BE2C (cell line): ENCODE measurements at regions not wholly inside any gene's neighbourhood (a gene's known extent, or its start where the extent isn't known, plus 50 kb on each side); places are given as distances from the start of the nearest gene placed in this dataset.

Experiments
- DNase-seq: peaks from one replicate; pipeline ENCODE4 v3.0.0-alpha.2; 2020
- H3K27me3 ChIP-seq: fragments of 250-450 bp; sonication (Bioruptor Pico); 2 replicates; pipeline ENCODE4 v1.5.1; 2020; ENCODE audit warnings: mild to moderate bottlenecking
- H3K36me3 ChIP-seq: fragments of 250-450 bp; sonication (Bioruptor Pico); 2 replicates; pipeline ENCODE4 v1.5.1; 2020; ENCODE audit warnings: mild to moderate bottlenecking
- H3K4me1 ChIP-seq: fragments of 250-450 bp; sonication (Bioruptor Pico); 2 replicates; pipeline ENCODE4 v1.5.1; 2020
- H3K4me3 ChIP-seq: 2 replicates; pipeline ENCODE4 v1.5.1; 2011; ENCODE audit warnings: low read depth, low read length
- H3K9me3 ChIP-seq: fragments of 250-450 bp; sonication (Bioruptor Pico); 2 replicates; pipeline ENCODE4 v1.5.1; 2020
- CTCF ChIP-seq: IDR thresholded peaks from 2 replicates; pipeline ENCODE4 v1.5.1; 2012; ENCODE audit warnings: mild to moderate bottlenecking, low read depth, low read length

- H3K27me3 ChIP-seq = peaks cover 4% of the 10 kb centered on the region
- H3K9me3 ChIP-seq = no peaks in the 10 kb centered on the region
- TF ChIP-seq CTCF = no peak
- H3K4me1 ChIP-seq = no peaks in the 10 kb centered on the region
- no peaks in the 10 kb centered on the region for H3K36me3 ChIP-seq
- no peak for DNase-seq
- H3K4me3 ChIP-seq = no peak overlapping the region
Measured at GRCh38 chr16:86891631-86892030, 313.3 kb downstream of the FOXL1 start.

GRCh38 chr16:86892509-86892908, 314.2 kb downstream of the FOXL1 start:
- Histone ChIP-seq H3K4me1 (no peaks in the 10 kb centered on the region), H3K9me3 (no peaks in the 10 kb centered on the region), H3K27me3 (0 out of 2 replicates have a peak, but pooled peaks cover under 1% of the 10 kb centered on the region), H3K36me3 (no peaks in the 10 kb centered on the region), H3K4me3 (no peak overlapping the region)
- TF ChIP-seq CTCF = no peak
- DNase-seq = no peak

- Histone ChIP-seq H3K36me3 (no peaks in the 10 kb centered on the region), H3K4me1 (no peaks in the 10 kb centered on the region), H3K9me3 (no peaks in the 10 kb centered on the region), H3K27me3 (no peaks in the 10 kb centered on the region), H3K4me3 (no peak overlapping the region)
- DNase-seq = no peak
- no peak for TF ChIP-seq CTCF
Measured at GRCh38 chr16:86893506-86893905, 315.2 kb downstream of the FOXL1 start.

- DNase-seq = no peak
- Histone ChIP-seq H3K36me3 (no peaks in the 10 kb centered on the region), H3K4me1 (no peaks in the 10 kb centered on the region), H3K4me3 (no peak overlapping the region), H3K27me3 (no peaks in the 10 kb centered on the region; the same call in 1 of the 2 replicates), H3K9me3 (no peaks in the 10 kb centered on the region)
- TF ChIP-seq CTCF = no peak
Measured at GRCh38 chr16:86894029-86894567, 315.7 kb downstream of the FOXL1 start.

- Histone ChIP-seq H3K9me3 (no peaks in the 10 kb centered on the region), H3K27me3 (no peaks in the 10 kb centered on the region; the same call in 1 of the 2 replicates), H3K4me3 (no peak overlapping the region), H3K4me1 (no peaks in the 10 kb centered on the region), H3K36me3 (no peaks in the 10 kb centered on the region)
- TF ChIP-seq CTCF = no peak
- DNase-seq = no peak
Measured at GRCh38 chr16:86894925-86895324, 316.6 kb downstream of the FOXL1 start.

GRCh38 chr16:86895606-86896005, 317.3 kb downstream of the FOXL1 start:
- DNase-seq = no peak
- H3K36me3 ChIP-seq = no peaks in the 10 kb centered on the region
- H3K4me1 ChIP-seq = no peaks in the 10 kb centered on the region
- no peak overlapping the region for H3K4me3 ChIP-seq
- no peak for TF ChIP-seq CTCF
- no peaks in the 10 kb centered on the region; the same call in 1 of the 2 replicates for H3K27me3 ChIP-seq
- H3K9me3 ChIP-seq = no peaks in the 10 kb centered on the region
